ENCODE measurements at regions not wholly inside any gene's neighbourhood (a gene's known extent, or its start where the extent isn't known, plus 50 kb on each side); places are given as distances from the start of the nearest gene placed in this dataset.

DNA sequence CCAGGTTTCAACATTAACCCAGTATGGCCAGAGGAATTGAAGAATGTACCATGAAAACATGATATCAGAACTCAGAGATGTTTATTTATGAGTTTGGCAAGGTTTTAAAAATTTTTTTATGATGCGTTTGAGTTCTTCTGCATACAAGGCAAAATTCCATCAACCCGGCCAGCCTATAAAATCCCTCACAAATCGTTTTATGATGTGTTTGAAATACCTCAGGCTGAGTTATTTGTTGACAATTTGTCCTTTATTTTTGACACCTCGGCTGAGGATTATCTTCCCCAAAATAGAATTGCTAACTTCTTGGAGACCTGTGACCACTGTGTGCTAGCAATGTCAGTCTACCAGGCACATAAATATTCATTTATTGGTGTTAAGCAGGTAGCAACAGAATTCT, 91.9 kb upstream of the SLC24A3 start:
- H3K4me3 Mint-ChIP-seq, result no peak overlapping the region
- DNase-seq, result no peak
- POLR2A ChIA-PET (ENCODE audit: partially characterized antibody), result no interaction called here
- CTCF ChIA-PET (ENCODE audit: partially characterized antibody), result no interaction called here
- H3K36me3 Mint-ChIP-seq, result no peaks in the 10 kb centered on the region
- peaks cover 0 to 3% (median 0%) of the 10 kb centered on the region in 8 donors for H3K9me3 Mint-ChIP-seq
- no peak overlapping the region for H3K27ac Mint-ChIP-seq
- no peaks in the 10 kb centered on the region for H3K4me1 Mint-ChIP-seq
- Histone ChIP-seq H3K36me3 (ENCODE audit: insufficient read depth, low read length) (no peaks in the 10 kb centered on the region), H3K9me3 (ENCODE audit: control insufficient read depth in 1 of 2, low read length in 2 of 2) (no peaks in the 10 kb centered on the region), H3K4me3 (ENCODE audit: low read length in 2 of 2) (no peak overlapping the region), H3K4me1 (ENCODE audit: insufficient read depth, low read length) (no peaks in the 10 kb centered on the region), H3K27me3 (ENCODE audit: insufficient read depth, low read length) (no peaks in the 10 kb centered on the region), H3K27ac (ENCODE audit: low read depth, low read length) (no peak overlapping the region)
- intact Hi-C loops (cut with micrococcal nuclease), result no loop called here
- no peaks in the 10 kb centered on the region for H3K27me3 Mint-ChIP-seq

DNA sequence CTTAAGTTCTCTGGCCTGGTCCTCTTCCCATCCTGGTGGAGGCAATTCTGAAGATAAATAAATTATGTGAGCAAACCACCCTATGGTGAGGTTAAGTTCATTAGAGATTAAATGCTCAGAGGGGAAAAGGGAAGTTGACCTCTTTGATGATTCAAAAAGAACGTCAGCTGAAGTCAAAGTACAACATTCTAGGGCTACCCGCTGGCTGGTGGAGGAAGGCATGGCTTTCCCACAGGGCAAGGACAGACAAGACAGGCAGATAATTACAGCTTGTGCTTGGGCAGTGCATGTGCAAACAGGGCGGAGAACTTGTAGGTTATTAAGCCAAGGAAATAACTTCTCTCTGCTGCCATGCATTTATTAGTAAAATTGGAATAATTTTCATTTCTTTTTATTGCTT, 91.0 kb upstream of the SLC24A3 start:
- peaks cover 0 to 3% (median 0%) of the 10 kb centered on the region in 8 donors for H3K9me3 Mint-ChIP-seq
- H3K27me3 Mint-ChIP-seq, result no peaks in the 10 kb centered on the region
- H3K36me3 ChIP-seq (ENCODE audit: insufficient read depth, low read length), result no peaks in the 10 kb centered on the region
- H3K4me3 ChIP-seq (ENCODE audit: low read length in 2 of 2), result no peak overlapping the region
- DNase-seq, result no peak
- H3K4me1 Mint-ChIP-seq, result no peaks in the 10 kb centered on the region
- H3K9me3 ChIP-seq (ENCODE audit: control insufficient read depth in 1 of 2, low read length in 2 of 2), result no peaks in the 10 kb centered on the region
- ChIA-PET POLR2A (ENCODE audit: partially characterized antibody) (no interaction called here), CTCF (ENCODE audit: partially characterized antibody) (no interaction called here)
- H3K27me3 ChIP-seq (ENCODE audit: insufficient read depth, low read length), result no peaks in the 10 kb centered on the region
- no peak overlapping the region for H3K4me3 Mint-ChIP-seq
- intact Hi-C loops (cut with micrococcal nuclease), result no loop called here
- no peaks in the 10 kb centered on the region for H3K36me3 Mint-ChIP-seq
- no peak overlapping the region for H3K27ac Mint-ChIP-seq
- no peaks in the 10 kb centered on the region for H3K4me1 ChIP-seq (ENCODE audit: insufficient read depth, low read length)
- H3K27ac ChIP-seq (ENCODE audit: low read depth, low read length), result no peak overlapping the region

DNA sequence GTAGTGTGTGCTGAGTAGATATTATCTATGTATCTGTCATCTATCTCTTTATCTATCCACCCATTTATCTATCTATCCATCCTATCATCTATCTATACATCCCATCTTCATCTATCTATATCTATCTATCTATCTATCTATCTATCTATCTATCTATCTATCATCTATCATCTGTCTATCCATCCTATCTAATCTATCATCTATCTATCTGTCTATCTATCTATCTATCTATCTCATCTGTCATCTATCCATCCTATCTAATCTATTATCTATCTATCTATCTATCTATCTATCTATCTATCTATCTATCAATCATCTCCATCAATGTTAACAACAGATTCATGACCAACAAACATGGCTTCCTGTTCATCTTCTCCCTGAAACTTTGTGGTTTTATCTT, 90.5 kb upstream of the SLC24A3 start:
- Histone ChIP-seq H3K27me3 (ENCODE audit: insufficient read depth, low read length) (no peaks in the 10 kb centered on the region), H3K9me3 (ENCODE audit: control insufficient read depth in 1 of 2, low read length in 2 of 2) (no peaks in the 10 kb centered on the region), H3K4me3 (ENCODE audit: low read length in 2 of 2) (no peak overlapping the region), H3K4me1 (ENCODE audit: insufficient read depth, low read length) (no peaks in the 10 kb centered on the region), H3K27ac (ENCODE audit: low read depth, low read length) (no peak overlapping the region), H3K36me3 (ENCODE audit: insufficient read depth, low read length) (no peaks in the 10 kb centered on the region)
- Mint-ChIP-seq H3K9me3 (peaks cover 0 to 2% (median 0%) of the 10 kb centered on the region in 8 donors), H3K4me1 (no peaks in the 10 kb centered on the region), H3K27ac (no peak overlapping the region), H3K36me3 (no peaks in the 10 kb centered on the region), H3K4me3 (no peak overlapping the region), H3K27me3 (no peaks in the 10 kb centered on the region)
- ChIA-PET CTCF (ENCODE audit: partially characterized antibody) (no interaction called here), POLR2A (ENCODE audit: partially characterized antibody) (no interaction called here)
- no peak for DNase-seq
- intact Hi-C loops (cut with micrococcal nuclease), result no loop called here

DNA sequence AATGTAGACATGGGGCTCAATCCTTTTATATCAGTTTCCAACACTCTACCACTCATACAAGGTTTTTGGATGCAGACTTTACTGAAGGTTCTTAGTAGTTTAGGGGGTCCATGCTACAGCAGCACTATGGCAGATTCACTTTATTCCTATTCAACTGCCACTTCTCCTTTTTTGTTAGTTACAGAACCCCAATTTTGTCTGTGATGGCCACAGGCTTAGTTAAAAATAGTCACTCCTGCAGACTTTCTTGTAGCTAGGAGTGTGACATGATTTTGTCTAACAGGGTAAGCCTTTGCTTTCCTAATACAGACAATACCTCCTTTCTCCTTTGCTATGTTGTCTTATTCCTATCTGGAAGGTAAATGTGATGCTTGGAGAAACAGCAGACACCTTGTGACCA, 90.0 kb upstream of the SLC24A3 start:
- H3K27me3 Mint-ChIP-seq, result no peaks in the 10 kb centered on the region
- H3K4me3 Mint-ChIP-seq, result no peak overlapping the region
- H3K4me1 Mint-ChIP-seq, result no peaks in the 10 kb centered on the region
- ChIA-PET CTCF (ENCODE audit: partially characterized antibody) (no interaction called here), POLR2A (ENCODE audit: partially characterized antibody) (no interaction called here)
- no peak overlapping the region for H3K27ac ChIP-seq (ENCODE audit: low read depth, low read length)
- H3K36me3 Mint-ChIP-seq, result no peaks in the 10 kb centered on the region
- no peaks in the 10 kb centered on the region for H3K9me3 ChIP-seq (ENCODE audit: control insufficient read depth in 1 of 2, low read length in 2 of 2)
- peaks cover 0 to 2% (median 0%) of the 10 kb centered on the region in 8 donors for H3K9me3 Mint-ChIP-seq
- DNase-seq, result no peak
- H3K4me3 ChIP-seq (ENCODE audit: low read length in 2 of 2), result no peak overlapping the region
- H3K27ac Mint-ChIP-seq, result no peak overlapping the region
- H3K27me3 ChIP-seq (ENCODE audit: insufficient read depth, low read length), result no peaks in the 10 kb centered on the region
- H3K4me1 ChIP-seq (ENCODE audit: insufficient read depth, low read length), result no peaks in the 10 kb centered on the region
- intact Hi-C loops (cut with micrococcal nuclease), result no loop called here
- no peaks in the 10 kb centered on the region for H3K36me3 ChIP-seq (ENCODE audit: insufficient read depth, low read length)

DNA sequence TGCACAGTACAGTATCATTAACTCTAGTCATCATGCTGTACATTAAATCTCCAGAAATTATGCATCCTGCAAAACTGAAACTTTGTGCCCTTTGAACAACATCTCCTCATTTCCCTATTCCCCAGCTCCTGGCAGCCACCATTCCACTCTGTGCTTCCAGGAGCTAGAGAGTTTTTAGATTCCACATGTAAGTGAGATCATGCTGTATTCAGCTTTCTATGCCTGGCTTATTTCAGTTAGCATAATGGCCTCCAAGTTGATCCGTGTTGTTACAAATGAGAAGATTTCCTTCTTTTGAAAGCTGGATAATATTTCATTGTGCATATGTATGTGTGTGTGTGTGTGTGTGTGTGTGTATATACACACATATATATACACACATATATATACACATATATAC, 86.9 kb upstream of the SLC24A3 start:
- Histone ChIP-seq H3K9me3 (ENCODE audit: control insufficient read depth in 1 of 2, low read length in 2 of 2) (no peaks in the 10 kb centered on the region), H3K4me1 (ENCODE audit: insufficient read depth, low read length) (no peaks in the 10 kb centered on the region), H3K4me3 (ENCODE audit: low read length in 2 of 2) (no peak overlapping the region), H3K27ac (ENCODE audit: low read depth, low read length) (no peak overlapping the region), H3K36me3 (ENCODE audit: insufficient read depth, low read length) (no peaks in the 10 kb centered on the region), H3K27me3 (ENCODE audit: insufficient read depth, low read length) (no peaks in the 10 kb centered on the region)
- H3K9me3 Mint-ChIP-seq, result no peaks in the 10 kb centered on the region
- ChIA-PET POLR2A (ENCODE audit: partially characterized antibody) (no interaction called here), CTCF (ENCODE audit: partially characterized antibody) (no interaction called here)
- no peaks in the 10 kb centered on the region for H3K27me3 Mint-ChIP-seq
- no peak overlapping the region for H3K27ac Mint-ChIP-seq
- intact Hi-C loops (cut with micrococcal nuclease), result no loop called here
- H3K4me1 Mint-ChIP-seq, result no peaks in the 10 kb centered on the region
- DNase-seq, result no peak
- H3K4me3 Mint-ChIP-seq, result no peak overlapping the region
- no peaks in the 10 kb centered on the region for H3K36me3 Mint-ChIP-seq

GRCh38 chr20:19129306-19129705, 83.1 kb upstream of the SLC24A3 start:
- no peak overlapping the region for H3K4me3 Mint-ChIP-seq
- H3K36me3 ChIP-seq (ENCODE audit: insufficient read depth, low read length), result no peaks in the 10 kb centered on the region
- no peaks in the 10 kb centered on the region for H3K9me3 ChIP-seq (ENCODE audit: control insufficient read depth in 1 of 2, low read length in 2 of 2)
- no peaks in the 10 kb centered on the region for H3K4me1 ChIP-seq (ENCODE audit: insufficient read depth, low read length)
- no peak overlapping the region for H3K27ac ChIP-seq (ENCODE audit: low read depth, low read length)
- H3K4me1 Mint-ChIP-seq, result no peaks in the 10 kb centered on the region
- H3K9me3 Mint-ChIP-seq, result peaks cover 0 to 2% (median 0%) of the 10 kb centered on the region in 8 donors
- H3K4me3 ChIP-seq (ENCODE audit: low read length in 2 of 2), result no peak overlapping the region
- ChIA-PET CTCF (ENCODE audit: partially characterized antibody) (no interaction called here), POLR2A (ENCODE audit: partially characterized antibody) (no interaction called here)
- H3K27ac Mint-ChIP-seq, result no peak overlapping the region
- H3K27me3 ChIP-seq (ENCODE audit: insufficient read depth, low read length), result no peaks in the 10 kb centered on the region
- no peaks in the 10 kb centered on the region for H3K27me3 Mint-ChIP-seq
- no peaks in the 10 kb centered on the region for H3K36me3 Mint-ChIP-seq
- intact Hi-C loops (cut with micrococcal nuclease), result no loop called here
- DNase-seq, result no peak

DNA sequence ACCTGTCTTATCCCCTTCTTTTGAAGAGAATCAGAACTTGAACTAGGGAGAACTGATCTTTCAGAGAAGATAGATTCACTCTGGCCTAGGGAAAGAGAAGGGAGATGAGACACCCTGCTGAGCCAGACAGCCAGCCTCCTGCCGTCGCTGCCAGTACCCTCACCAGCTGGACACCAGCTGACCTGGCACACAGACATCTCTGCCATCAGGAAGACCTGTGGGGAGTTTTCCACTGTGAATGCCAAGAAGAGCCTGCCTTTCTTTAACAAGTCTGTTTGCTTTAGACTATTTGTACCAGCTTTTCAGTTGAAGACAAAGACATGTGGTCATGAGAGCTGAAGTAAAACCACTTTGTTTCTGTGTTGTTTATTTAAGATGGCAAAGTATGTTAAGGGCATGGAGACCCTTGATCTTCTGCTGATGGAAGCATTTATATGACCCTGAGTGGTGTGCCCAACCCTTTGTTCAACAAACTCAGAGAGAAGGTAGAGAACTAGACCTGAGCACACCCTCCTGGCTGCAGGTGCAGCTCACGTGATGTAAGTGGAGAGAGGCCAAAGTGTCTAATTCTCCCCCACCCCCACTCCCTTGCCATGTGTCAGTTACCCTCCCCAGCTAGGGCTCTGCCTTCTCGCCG, 82.3 kb upstream of the SLC24A3 start:
- Mint-ChIP-seq H3K36me3 (no peaks in the 10 kb centered on the region), H3K27me3 (no peaks in the 10 kb centered on the region), H3K4me1 (no peaks in the 10 kb centered on the region), H3K9me3 (peaks cover 0 to 8% (median 2%) of the 10 kb centered on the region in 8 donors), H3K4me3 (no peak overlapping the region), H3K27ac (no peak overlapping the region)
- Histone ChIP-seq H3K9me3 (ENCODE audit: control insufficient read depth in 1 of 2, low read length in 2 of 2) (no peaks in the 10 kb centered on the region), H3K4me1 (ENCODE audit: insufficient read depth, low read length) (no peaks in the 10 kb centered on the region), H3K4me3 (ENCODE audit: low read length in 2 of 2) (no peak overlapping the region), H3K36me3 (ENCODE audit: insufficient read depth, low read length) (no peaks in the 10 kb centered on the region), H3K27me3 (ENCODE audit: insufficient read depth, low read length) (no peaks in the 10 kb centered on the region), H3K27ac (ENCODE audit: low read depth, low read length) (no peak overlapping the region)
- ChIA-PET POLR2A (ENCODE audit: partially characterized antibody) (no interaction called here), CTCF (ENCODE audit: partially characterized antibody) (interaction anchor here (0.6 kb wide), 1 partner anchor 25 kb away, joined by 3 read pairs; no protein-coding TSS in a partner anchor)
- DNase-seq, result no peak
- intact Hi-C loops (cut with micrococcal nuclease), result no loop called here

DNA sequence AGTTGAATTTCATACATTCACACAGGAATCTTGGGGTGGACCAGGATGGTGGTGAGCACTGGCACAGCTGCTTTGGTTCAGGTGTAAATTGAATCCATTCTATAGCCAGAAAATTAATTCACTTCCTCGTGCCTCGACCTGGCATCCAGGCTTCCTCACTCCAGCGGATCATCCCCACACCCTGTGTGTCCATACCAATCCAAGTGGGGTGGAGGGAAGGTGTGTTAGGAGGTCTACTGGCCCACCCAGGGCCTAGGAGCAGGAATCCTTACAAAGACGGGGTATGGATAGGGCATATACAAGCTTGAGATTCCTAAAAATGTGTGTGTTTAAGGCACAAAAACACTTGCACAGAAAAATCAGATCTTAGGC, 81.8 kb upstream of the SLC24A3 start:
- no peaks in the 10 kb centered on the region for H3K27me3 ChIP-seq (ENCODE audit: insufficient read depth, low read length)
- DNase-seq, result no peak
- no peak overlapping the region for H3K27ac ChIP-seq (ENCODE audit: low read depth, low read length)
- no peaks in the 10 kb centered on the region for H3K9me3 ChIP-seq (ENCODE audit: control insufficient read depth in 1 of 2, low read length in 2 of 2)
- no peak overlapping the region for H3K4me3 ChIP-seq (ENCODE audit: low read length in 2 of 2)
- Mint-ChIP-seq H3K27me3 (no peaks in the 10 kb centered on the region), H3K9me3 (peaks cover 0 to 9% (median 2%) of the 10 kb centered on the region in 8 donors), H3K27ac (no peak overlapping the region), H3K4me3 (no peak overlapping the region), H3K4me1 (no peaks in the 10 kb centered on the region), H3K36me3 (no peaks in the 10 kb centered on the region)
- H3K4me1 ChIP-seq (ENCODE audit: insufficient read depth, low read length), result no peaks in the 10 kb centered on the region
- intact Hi-C loops (cut with micrococcal nuclease), result no loop called here
- ChIA-PET CTCF (ENCODE audit: partially characterized antibody) (interaction anchor here (0.6 kb wide), 1 partner anchor 25 kb away, joined by 3 read pairs; no protein-coding TSS in a partner anchor), POLR2A (ENCODE audit: partially characterized antibody) (no interaction called here)
- H3K36me3 ChIP-seq (ENCODE audit: insufficient read depth, low read length), result no peaks in the 10 kb centered on the region
